CD4-positive, alpha-beta T cell treated with Interleukin-17A for 1 hour (primary cell): ENCODE measurements at regions not wholly inside any gene's neighbourhood (a gene's known extent, or its start where the extent isn't known, plus 50 kb on each side); places are given as distances from the start of the nearest gene placed in this dataset.

ENCODE experiments used
- DNase-seq: peaks from one replicate; pipeline ENCODE4 v3.0.0-alpha.2; 2020

- no peak for DNase-seq
These were observed 564.5 kb downstream of the ZNF674 start for GRCh38 chrX:45980726-45981125.

- no peak for DNase-seq
These were observed 569.6 kb downstream of the ZNF674 start for GRCh38 chrX:45975633-45976032.

- DNase-seq, result no peak
These were observed 572.6 kb downstream of the ZNF674 start for GRCh38 chrX:45972636-45973035.

- no peak for DNase-seq
These were observed 585.7 kb downstream of the ZNF674 start for GRCh38 chrX:45959567-45959966.

- DNase-seq, result no peak
These were observed 588.9 kb downstream of the ZNF674 start for GRCh38 chrX:45956191-45956870.

- DNase-seq, result no peak
These were observed 589.6 kb downstream of the ZNF674 start for GRCh38 chrX:45955661-45956060.

GRCh38 chrX:45954026-45954425, 591.2 kb downstream of the ZNF674 start:
- no peak for DNase-seq

- no peak for DNase-seq
These were observed 593.2 kb downstream of the ZNF674 start for GRCh38 chrX:45952030-45952429.

GRCh38 chrX:45935408-45935807, 609.8 kb downstream of the ZNF674 start:
- DNase-seq, result no peak

- DNase-seq, result no peak
These were observed 632.9 kb downstream of the ZNF674 start for GRCh38 chrX:45912316-45912715.

- no peak for DNase-seq
These were observed 637.4 kb downstream of the ZNF674 start for GRCh38 chrX:45907786-45908185.

GRCh38 chrX:45903781-45904201, 641.4 kb downstream of the ZNF674 start:
- no peak for DNase-seq

- DNase-seq, result no peak
These were observed 644.2 kb downstream of the ZNF674 start for GRCh38 chrX:45900766-45901615.

GRCh38 chrX:45894864-45895645, 650.2 kb downstream of the ZNF674 start:
- no peak for DNase-seq

GRCh38 chrX:45889471-45889870, 655.8 kb downstream of the ZNF674 start:
- no peak for DNase-seq

- no peak for DNase-seq
These were observed 656.7 kb downstream of the ZNF674 start for GRCh38 chrX:45888518-45888917.

GRCh38 chrX:45885931-45886330, 659.3 kb downstream of the ZNF674 start:
- no peak for DNase-seq

- no peak for DNase-seq
These were observed 665.7 kb downstream of the ZNF674 start for GRCh38 chrX:45879512-45879911.

GRCh38 chrX:45876206-45876605, 669.0 kb downstream of the ZNF674 start:
- no peak for DNase-seq

GRCh38 chrX:45873781-45874180, 671.4 kb downstream of the ZNF674 start:
- DNase-seq, result no peak

GRCh38 chrX:45872480-45872879, 671.8 kb upstream of the DIPK2B start:
- peak; percentile 1 for DNase-seq

- DNase-seq, result no peak
These were observed 667.7 kb upstream of the DIPK2B start for GRCh38 chrX:45868425-45868824.

GRCh38 chrX:45862801-45863200, 662.1 kb upstream of the DIPK2B start:
- no peak for DNase-seq

GRCh38 chrX:45860450-45860849, 659.8 kb upstream of the DIPK2B start:
- DNase-seq, result no peak
